ENCODE measurements at regions not wholly inside any gene's neighbourhood (a gene's known extent, or its start where the extent isn't known, plus 50 kb on each side); places are given as distances from the start of the nearest gene placed in this dataset.

- intact Hi-C loops (cut with micrococcal nuclease), result no loop called here
- H3K27ac ChIP-seq (ENCODE audit: low read length in 2 of 2), result no peak overlapping the region
- H3K4me2 ChIP-seq (replicated peaks; ENCODE audit: low read depth, low read length, poor library complexity, severe bottlenecking), result no peak overlapping the region
- ATAC-seq (ENCODE audit: low read depth) (no peak), DNase-seq (no peak)
- no CpG with 5 or more reads among the region's 2 CpGs for WGBS (ENCODE audit: insufficient coverage)
- Mint-ChIP-seq H3K9me3 (ENCODE audit: insufficient read depth) (no peaks in the 10 kb centered on the region), H3K4me3 (no peak overlapping the region), H3K4me1 (no peaks in the 10 kb centered on the region), H3K27me3 (no peaks in the 10 kb centered on the region), H3K27ac (no peak overlapping the region)
- H3K9me3 ChIP-seq (ENCODE audit: control extremely low read depth in 1 of 3, control insufficient read depth in 2 of 3, insufficient read depth in 1 of 3, low read length in 2 of 3), result no peaks in the 10 kb centered on the region
- H3K27me3 ChIP-seq (replicated peaks in 1 of 4; ENCODE audit: control extremely low read depth in 1 of 4, control insufficient read depth in 3 of 4, insufficient read depth in 4 of 4, low read length in 3 of 4), result no peaks in the 10 kb centered on the region
- ChIA-PET CTCF (no interaction called here), POLR2A (no interaction called here)
- no peak overlapping the region for H3K9ac ChIP-seq (ENCODE audit: low read length)
- H4K20me1 ChIP-seq (ENCODE audit: control insufficient read depth, insufficient read depth, low read length, poor library complexity, severe bottlenecking), result no peaks in the 10 kb centered on the region
- H2AFZ ChIP-seq (ENCODE audit: insufficient read depth, low read depth, low read length, poor library complexity, severe bottlenecking), result no peak overlapping the region
- no peaks in the 10 kb centered on the region for H3K36me3 ChIP-seq (replicated peaks in 1 of 2; ENCODE audit: control extremely low read depth in 1 of 2, control insufficient read depth in 1 of 2, extremely low read depth in 1 of 2, insufficient read depth in 2 of 2, low read length in 1 of 2)
- no peaks in the 10 kb centered on the region for H3K79me2 ChIP-seq (ENCODE audit: control insufficient read depth, insufficient read depth, low read length)
- TF ChIP-seq EZH2 (IDR thresholded peaks at IDR 0.05; ENCODE audit: borderline replicate concordance, insufficient read depth, low read depth, low read length, poor library complexity, severe bottlenecking), result no peak
- no peak for TF ChIP-seq CTCF (IDR thresholded peaks at IDR 0.05)
- no peaks in the 10 kb centered on the region for H3K4me1 ChIP-seq (ENCODE audit: control insufficient read depth in 2 of 2, insufficient read depth in 2 of 2, low read length in 2 of 2)
- no peak overlapping the region for H3K4me3 ChIP-seq (ENCODE audit: control extremely low read depth in 1 of 5, extremely low read depth in 1 of 5, insufficient read depth in 1 of 5, low read depth in 2 of 5, low read length in 4 of 5)
These were observed 1161.3 kb downstream of the C4orf33 start for GRCh38 chr4:130257271-130257670.

- H3K4me3 Mint-ChIP-seq, result no peak overlapping the region
- H3K4me1 Mint-ChIP-seq, result no peaks in the 10 kb centered on the region
- H3K27me3 ChIP-seq (replicated peaks in 1 of 4; ENCODE audit: control extremely low read depth in 1 of 4, control insufficient read depth in 3 of 4, insufficient read depth in 4 of 4, low read length in 3 of 4), result no peaks in the 10 kb centered on the region
- ATAC-seq (ENCODE audit: low read depth), result no peak
- TF ChIP-seq EZH2 (IDR thresholded peaks at IDR 0.05; ENCODE audit: borderline replicate concordance, insufficient read depth, low read depth, low read length, poor library complexity, severe bottlenecking) (no peak), CTCF (IDR thresholded peaks at IDR 0.05) (no peak)
- H3K79me2 ChIP-seq (ENCODE audit: control insufficient read depth, insufficient read depth, low read length), result no peaks in the 10 kb centered on the region
- H3K27ac Mint-ChIP-seq, result no peak overlapping the region
- 80% methylated on average over 2 of the region's 2 CpGs for WGBS (ENCODE audit: insufficient coverage)
- H3K4me1 ChIP-seq (ENCODE audit: control insufficient read depth in 2 of 2, insufficient read depth in 2 of 2, low read length in 2 of 2), result no peaks in the 10 kb centered on the region
- POLR2A ChIA-PET, result no interaction called here
- H4K20me1 ChIP-seq (ENCODE audit: control insufficient read depth, insufficient read depth, low read length, poor library complexity, severe bottlenecking), result no peaks in the 10 kb centered on the region
- no peak overlapping the region for H3K4me3 ChIP-seq (ENCODE audit: control extremely low read depth in 1 of 5, extremely low read depth in 1 of 5, insufficient read depth in 1 of 5, low read depth in 2 of 5, low read length in 4 of 5)
- no peak overlapping the region for H3K9ac ChIP-seq (ENCODE audit: low read length)
- H3K27ac ChIP-seq (ENCODE audit: low read length in 2 of 2), result no peak overlapping the region
- H3K4me2 ChIP-seq (replicated peaks; ENCODE audit: low read depth, low read length, poor library complexity, severe bottlenecking), result no peak overlapping the region
- H3K9me3 ChIP-seq (ENCODE audit: control extremely low read depth in 1 of 3, control insufficient read depth in 2 of 3, insufficient read depth in 1 of 3, low read length in 2 of 3), result peaks cover 0 to 7% (median 0%) of the 10 kb centered on the region in 3 donors
- H3K27me3 Mint-ChIP-seq, result no peaks in the 10 kb centered on the region
- H3K36me3 ChIP-seq (replicated peaks in 1 of 2; ENCODE audit: control extremely low read depth in 1 of 2, control insufficient read depth in 1 of 2, extremely low read depth in 1 of 2, insufficient read depth in 2 of 2, low read length in 1 of 2), result no peaks in the 10 kb centered on the region
- DNase-seq, result no peak
- H3K9me3 Mint-ChIP-seq (ENCODE audit: insufficient read depth), result peaks cover 11% of the 10 kb centered on the region
- CTCF ChIA-PET, result no interaction called here
- no peak overlapping the region for H2AFZ ChIP-seq (ENCODE audit: insufficient read depth, low read depth, low read length, poor library complexity, severe bottlenecking)
- intact Hi-C loops (cut with micrococcal nuclease), result no loop called here
These were observed 1170.9 kb downstream of the C4orf33 start for GRCh38 chr4:130266814-130267213.

Data from B cell (primary cell).